ENCODE measurements at regions not wholly inside any gene's neighbourhood (a gene's known extent, or its start where the extent isn't known, plus 50 kb on each side); places are given as distances from the start of the nearest gene placed in this dataset.
"Not testable (repeated sequence)": the region's sequence is repeated elsewhere in the genome, so short reads cannot be mapped to it uniquely, and the experiment has no call there.

DNA sequence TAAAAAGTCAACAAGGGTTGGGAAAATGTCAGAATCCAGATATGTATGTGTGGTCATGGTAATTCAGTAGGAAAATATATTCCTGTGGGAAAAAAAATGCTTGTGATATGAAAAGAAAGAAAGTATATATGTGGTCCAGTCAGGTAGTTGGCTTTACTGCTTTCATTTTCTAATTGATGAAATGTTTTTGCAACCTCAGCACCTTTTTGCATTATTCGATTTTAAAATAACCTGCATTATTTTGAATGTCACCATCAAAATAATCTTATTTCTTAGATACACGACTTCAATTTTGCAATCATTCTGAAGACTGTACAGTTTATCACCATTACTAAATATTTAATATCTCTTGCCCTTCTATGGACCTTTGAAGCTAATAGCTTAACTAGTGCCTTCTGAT is 170.8 kb upstream of the SPANXN4 start:
- no peak overlapping the region for H3K4me3 ChIP-seq
- H3K9me3 ChIP-seq (ENCODE audit: control insufficient read depth in 4 of 4, insufficient read depth in 3 of 4, low read length in 3 of 4) = peaks cover 0 to 2% (median 0%) of the 10 kb centered on the region in 4 donors
- DNase-seq (no peak), ATAC-seq (ENCODE audit: insufficient read depth, low FRiP score) (no peak)
- TF ChIP-seq, protein P1, sequence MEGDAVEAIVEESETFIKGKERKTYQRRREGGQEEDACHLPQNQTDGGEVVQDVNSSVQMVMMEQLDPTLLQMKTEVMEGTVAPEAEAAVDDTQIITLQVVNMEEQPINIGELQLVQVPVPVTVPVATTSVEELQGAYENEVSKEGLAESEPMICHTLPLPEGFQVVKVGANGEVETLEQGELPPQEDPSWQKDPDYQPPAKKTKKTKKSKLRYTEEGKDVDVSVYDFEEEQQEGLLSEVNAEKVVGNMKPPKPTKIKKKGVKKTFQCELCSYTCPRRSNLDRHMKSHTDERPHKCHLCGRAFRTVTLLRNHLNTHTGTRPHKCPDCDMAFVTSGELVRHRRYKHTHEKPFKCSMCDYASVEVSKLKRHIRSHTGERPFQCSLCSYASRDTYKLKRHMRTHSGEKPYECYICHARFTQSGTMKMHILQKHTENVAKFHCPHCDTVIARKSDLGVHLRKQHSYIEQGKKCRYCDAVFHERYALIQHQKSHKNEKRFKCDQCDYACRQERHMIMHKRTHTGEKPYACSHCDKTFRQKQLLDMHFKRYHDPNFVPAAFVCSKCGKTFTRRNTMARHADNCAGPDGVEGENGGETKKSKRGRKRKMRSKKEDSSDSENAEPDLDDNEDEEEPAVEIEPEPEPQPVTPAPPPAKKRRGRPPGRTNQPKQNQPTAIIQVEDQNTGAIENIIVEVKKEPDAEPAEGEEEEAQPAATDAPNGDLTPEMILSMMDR (IDR thresholded peaks at IDR 0.05; ENCODE audit: control extremely low read depth, extremely low read depth) = no peak
- H3K4me1 ChIP-seq (ENCODE audit: control insufficient read depth in 5 of 5, insufficient read depth in 5 of 5, low read length in 5 of 5) = no peaks in the 10 kb centered on the region
- H3K36me3 ChIP-seq (ENCODE audit: control insufficient read depth in 4 of 4, insufficient read depth in 4 of 4, low read length in 4 of 4) = no peaks in the 10 kb centered on the region
- WGBS, 2 donors = 63 to 89% methylated on average over 2 of the region's 2 CpGs
- H3K9ac ChIP-seq (ENCODE audit: insufficient read depth in 1 of 2, low read length in 2 of 2) = no peak overlapping the region
- no peaks in the 10 kb centered on the region for H3K27me3 ChIP-seq (ENCODE audit: control insufficient read depth in 3 of 3, insufficient read depth in 3 of 3, low read length in 2 of 3)
- no peak overlapping the region for H3K27ac ChIP-seq (ENCODE audit: low read depth in 1 of 2, low read length in 1 of 2)

DNA sequence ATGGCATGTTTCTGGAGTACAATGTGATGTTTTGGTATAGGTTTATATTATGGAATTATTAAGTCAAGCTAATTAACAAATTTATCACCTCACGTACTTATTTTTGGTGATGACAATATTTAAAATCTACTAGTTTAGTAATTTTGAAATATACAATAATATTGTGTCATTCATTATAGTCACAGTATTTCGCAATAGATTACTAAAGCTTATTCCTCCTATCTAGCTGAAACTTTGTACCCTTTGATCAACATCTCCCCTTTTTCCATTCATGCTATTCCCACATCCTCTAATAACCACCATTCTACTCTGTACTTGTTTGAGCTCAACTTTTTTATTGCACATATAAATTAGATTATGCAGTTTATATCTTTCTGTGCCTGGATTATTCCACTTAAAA is 164.8 kb upstream of the SPANXN4 start:
- Histone ChIP-seq H3K27ac (ENCODE audit: low read depth in 1 of 2, low read length in 1 of 2) (no peak overlapping the region), H3K4me3 (no peak overlapping the region), H3K4me1 (ENCODE audit: control insufficient read depth in 5 of 5, insufficient read depth in 5 of 5, low read length in 5 of 5) (no peaks in the 10 kb centered on the region), H3K27me3 (ENCODE audit: control insufficient read depth in 3 of 3, insufficient read depth in 3 of 3, low read length in 2 of 3) (no peaks in the 10 kb centered on the region), H3K9ac (ENCODE audit: insufficient read depth in 1 of 2, low read length in 2 of 2) (no peak overlapping the region), H3K36me3 (ENCODE audit: control insufficient read depth in 4 of 4, insufficient read depth in 4 of 4, low read length in 4 of 4) (no peaks in the 10 kb centered on the region), H3K9me3 (ENCODE audit: control insufficient read depth in 4 of 4, insufficient read depth in 3 of 4, low read length in 3 of 4) (no peaks in the 10 kb centered on the region)
- ATAC-seq (ENCODE audit: insufficient read depth, low FRiP score) (no peak), DNase-seq (no peak)
- 77 to 88% methylated on average over 2 of the region's 2 CpGs for WGBS, 2 donors
- TF ChIP-seq, protein P1 (IDR thresholded peaks at IDR 0.05; ENCODE audit: control extremely low read depth, extremely low read depth) = no peak

DNA sequence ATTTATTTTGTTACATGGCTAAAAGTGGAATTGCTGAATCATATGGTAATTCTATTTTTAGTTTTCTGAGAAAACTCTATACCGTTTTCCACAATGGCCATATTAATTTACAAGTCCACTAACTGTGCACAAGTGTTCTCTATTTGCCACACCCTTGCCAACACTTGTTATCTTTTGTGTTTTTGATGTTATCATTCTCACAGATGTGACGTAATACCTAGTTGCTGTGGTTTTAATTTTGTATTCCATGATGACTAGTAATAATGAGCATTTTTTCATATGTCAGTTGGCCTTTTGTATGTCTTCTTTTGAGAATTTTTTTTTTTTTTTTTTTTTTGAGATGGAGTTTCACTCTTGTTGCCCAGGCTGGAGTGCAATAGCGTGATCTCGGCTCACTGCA is 164.2 kb upstream of the SPANXN4 start:
- ATAC-seq (ENCODE audit: insufficient read depth, low FRiP score) = no peak
- Histone ChIP-seq H3K4me1 (ENCODE audit: control insufficient read depth in 5 of 5, insufficient read depth in 5 of 5, low read length in 5 of 5) (no peaks in the 10 kb centered on the region), H3K9ac (ENCODE audit: insufficient read depth in 1 of 2, low read length in 2 of 2) (no peak overlapping the region), H3K36me3 (ENCODE audit: control insufficient read depth in 4 of 4, insufficient read depth in 4 of 4, low read length in 4 of 4) (no peaks in the 10 kb centered on the region), H3K27ac (ENCODE audit: low read depth in 1 of 2, low read length in 1 of 2) (no peak overlapping the region), H3K9me3 (ENCODE audit: control insufficient read depth in 4 of 4, insufficient read depth in 3 of 4, low read length in 3 of 4) (no peaks in the 10 kb centered on the region), H3K27me3 (ENCODE audit: control insufficient read depth in 3 of 3, insufficient read depth in 3 of 3, low read length in 2 of 3) (no peaks in the 10 kb centered on the region), H3K4me3 (no peak overlapping the region)
- WGBS, 2 donors = 71 to 84% methylated on average over 4 of the region's 4 CpGs
- no peak for DNase-seq
- TF ChIP-seq, protein P1 (IDR thresholded peaks at IDR 0.05; ENCODE audit: control extremely low read depth, extremely low read depth) = no peak

DNA sequence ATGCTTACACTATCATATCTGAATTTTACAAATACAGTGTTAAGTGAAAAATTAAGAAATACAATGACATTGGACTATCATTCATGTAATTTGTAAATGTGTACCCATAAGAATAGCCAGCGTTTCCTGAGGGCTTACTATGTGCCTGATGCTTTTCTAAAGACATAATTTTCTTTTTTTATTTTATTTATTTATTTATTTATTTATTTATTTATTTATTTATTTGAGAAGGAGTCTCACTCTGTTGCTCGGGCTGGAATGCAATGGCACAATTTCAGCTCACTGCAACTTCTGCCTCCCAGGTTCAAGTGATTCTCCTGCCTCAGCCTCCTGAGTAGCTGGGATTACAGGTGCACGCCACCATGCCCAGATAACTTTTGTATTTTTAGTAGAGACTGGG is 159.5 kb upstream of the SPANXN4 start:
- H3K9ac ChIP-seq (ENCODE audit: insufficient read depth in 1 of 2, low read length in 2 of 2); H3K4me1 ChIP-seq (ENCODE audit: control insufficient read depth in 5 of 5, insufficient read depth in 5 of 5, low read length in 5 of 5); H3K36me3 ChIP-seq (ENCODE audit: control insufficient read depth in 4 of 4, insufficient read depth in 4 of 4, low read length in 4 of 4); H3K27me3 ChIP-seq (ENCODE audit: control insufficient read depth in 3 of 3, insufficient read depth in 3 of 3, low read length in 2 of 3); H3K4me3 ChIP-seq; DNase-seq; H3K27ac ChIP-seq (ENCODE audit: low read depth in 1 of 2, low read length in 1 of 2); ATAC-seq (ENCODE audit: insufficient read depth, low FRiP score): not testable (repeated sequence)
- H3K9me3 ChIP-seq (ENCODE audit: control insufficient read depth in 4 of 4, insufficient read depth in 3 of 4, low read length in 3 of 4) = peaks cover 0 to 12% (median 2%) of the 10 kb centered on the region in 4 donors
- 62 to 80% methylated on average over 3 of the region's 3 CpGs for WGBS, 2 donors

All from lung (tissue), 11 donors.